GM12878 (cell line): ENCODE measurements at regions not wholly inside any gene's neighbourhood (a gene's known extent, or its start where the extent isn't known, plus 50 kb on each side); places are given as distances from the start of the nearest gene placed in this dataset.

Experiments
- CEBPB ChIP-seq, 2 experiments: fragments of 150-350 bp in 1 of 2; IDR thresholded peaks; 2 replicates each; pipeline ENCODE4 v1.6.1; 2012 to 2014; ENCODE audit warnings: low read depth in 2 of 2, low read length in 2 of 2, borderline replicate concordance in 1 of 2, inconsistent platforms in 1 of 2
- CREM ChIP-seq: IDR thresholded peaks from 2 replicates; pipeline ENCODE4 v1.6.1; 2014; ENCODE audit warnings: antibody characterized with exemption, low read depth
- CTCF ChIP-seq, 3 experiments: IDR thresholded peaks in 2 of 3; conservative IDR thresholded peaks in 1 of 3; 2 replicates each; pipeline ENCODE4 v1.5.1; 2011; ENCODE audit warnings: low read depth in 3 of 3, low read length in 3 of 3, mild to moderate bottlenecking in 3 of 3, control low read depth in 2 of 3, moderate library complexity in 2 of 3, inconsistent platforms in 1 of 3, mixed read lengths in 1 of 3; ENCODE audit not compliant: control insufficient read depth in 2 of 3, insufficient read depth in 1 of 3; ENCODE audit errors: extremely low read depth in 1 of 3
- GATAD2B ChIP-seq: fragments of 450-650 bp; conservative IDR thresholded peaks from 2 replicates; pipeline ENCODE4 v1.6.1; 2017; ENCODE audit warnings: low read depth, mild to moderate bottlenecking, moderate library complexity
- POLR2A ChIP-seq: IDR thresholded peaks from 2 replicates; pipeline ENCODE4 v1.6.1; 2011; ENCODE audit warnings: low read depth, mild to moderate bottlenecking, low read length
- POLR2AphosphoS5 ChIP-seq: IDR thresholded peaks from 2 replicates; pipeline ENCODE4 v1.6.1; 2011; ENCODE audit warnings: mild to moderate bottlenecking, low read length, inconsistent platforms
- RFX5 ChIP-seq: IDR thresholded peaks from 2 replicates; pipeline ENCODE4 v1.6.1; 2011; ENCODE audit warnings: low read depth, low read length, improper control_type of control experiment
- SUZ12 ChIP-seq: fragments of 200-600 bp; sonication (generic); IDR thresholded peaks from one replicate; pipeline ENCODE4 v1.6.1; 2018; ENCODE audit warnings: antibody characterized with exemption, mild to moderate bottlenecking; ENCODE audit not compliant: unreplicated experiment
- TBL1XR1 ChIP-seq: IDR thresholded peaks from 2 replicates; pipeline ENCODE4 v1.6.1; 2012; ENCODE audit warnings: low read depth, low read length, improper control_type of control experiment
- ZNF274 ChIP-seq: IDR thresholded peaks from one replicate; pipeline ENCODE4 v1.8.0; 2011; ENCODE audit not compliant: insufficient read length, insufficient read depth
- ZSCAN29 ChIP-seq: fragments of 450-650 bp; IDR thresholded peaks from 2 replicates; pipeline ENCODE4 v1.6.1; 2017; ENCODE audit warnings: mild to moderate bottlenecking, moderate library complexity
- TF ChIP-seq, protein P1 (sequence below): fragments of 450-650 bp; IDR thresholded peaks from 2 replicates; pipeline ENCODE4 v1.6.1; 2014; ENCODE audit warnings: mild to moderate bottlenecking

DNA sequence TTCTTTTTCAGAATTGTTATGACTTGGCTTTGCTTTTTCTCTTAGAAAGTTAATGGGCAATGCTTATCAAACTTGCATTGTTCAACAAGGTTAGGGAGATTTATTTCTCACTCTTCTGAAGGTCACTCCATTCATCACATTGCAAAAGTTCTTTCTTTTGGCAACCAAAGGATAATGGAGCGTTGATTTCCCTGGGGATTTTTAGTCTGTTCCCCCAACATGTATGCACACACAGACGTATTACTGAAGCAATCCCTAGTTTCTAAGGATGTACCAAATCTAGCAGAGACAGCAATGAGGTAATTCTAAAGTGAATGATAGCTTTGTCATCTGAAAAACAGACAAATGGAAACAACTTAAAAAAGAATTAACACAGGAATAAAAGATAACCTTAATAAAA is 349.1 kb downstream of the NYAP2 start:
- TF ChIP-seq POLR2A (no peak), CTCF (IDR thresholded peaks at IDR 0.05 in 2 of 3, conservative IDR thresholded peaks at IDR 0.05 in 1 of 3; ENCODE audit: control insufficient read depth in 2 of 3, extremely low read depth in 1 of 3, insufficient read depth in 1 of 3, low read depth in 3 of 3, low read length in 3 of 3) (no peak), TBL1XR1 (no peak), SUZ12 (no peak), GATAD2B (no peak), CREM (no peak), CEBPB (IDR thresholded peaks at IDR 0.05; ENCODE audit: borderline replicate concordance in 1 of 2, low read depth in 2 of 2, low read length in 2 of 2) (no peak), RFX5 (no peak), POLR2AphosphoS5 (no peak), ZSCAN29 (no peak), ZNF274 (no peak)
- TF ChIP-seq, protein P1, sequence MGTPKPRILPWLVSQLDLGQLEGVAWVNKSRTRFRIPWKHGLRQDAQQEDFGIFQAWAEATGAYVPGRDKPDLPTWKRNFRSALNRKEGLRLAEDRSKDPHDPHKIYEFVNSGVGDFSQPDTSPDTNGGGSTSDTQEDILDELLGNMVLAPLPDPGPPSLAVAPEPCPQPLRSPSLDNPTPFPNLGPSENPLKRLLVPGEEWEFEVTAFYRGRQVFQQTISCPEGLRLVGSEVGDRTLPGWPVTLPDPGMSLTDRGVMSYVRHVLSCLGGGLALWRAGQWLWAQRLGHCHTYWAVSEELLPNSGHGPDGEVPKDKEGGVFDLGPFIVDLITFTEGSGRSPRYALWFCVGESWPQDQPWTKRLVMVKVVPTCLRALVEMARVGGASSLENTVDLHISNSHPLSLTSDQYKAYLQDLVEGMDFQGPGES = no peak
